NAMALWA (cell line): ENCODE measurements at regions not wholly inside any gene's neighbourhood (a gene's known extent, or its start where the extent isn't known, plus 50 kb on each side); places are given as distances from the start of the nearest gene placed in this dataset.

Experiments used
- DNase-seq: peaks from one replicate; pipeline ENCODE4 v3.0.0-alpha.2; 2015; ENCODE audit warnings: low spot score

- peak; percentile 17 for DNase-seq
These were observed 348.9 kb upstream of the ASIC2 start for GRCh38 chr17:33642002-33642401.

GRCh38 chr17:33647956-33648355 is 354.9 kb upstream of the ASIC2 start:
- peak; percentile 13 for DNase-seq

- DNase-seq = no peak
These were observed 357.2 kb upstream of the ASIC2 start for GRCh38 chr17:33650304-33650703.

- no peak for DNase-seq
These were observed 358.6 kb upstream of the ASIC2 start for GRCh38 chr17:33651686-33652085.

- no peak for DNase-seq
These were observed 359.8 kb upstream of the ASIC2 start for GRCh38 chr17:33652731-33653398.

GRCh38 chr17:33653399-33653788 is 360.3 kb upstream of the ASIC2 start:
- no peak for DNase-seq

- no peak for DNase-seq
These were observed 364.1 kb upstream of the ASIC2 start for GRCh38 chr17:33657181-33657580.

- no peak for DNase-seq
These were observed 368.9 kb upstream of the ASIC2 start for GRCh38 chr17:33661975-33662374.

- DNase-seq = no peak
These were observed 371.2 kb upstream of the ASIC2 start for GRCh38 chr17:33664116-33664840.

GRCh38 chr17:33667052-33667509 is 374.0 kb upstream of the ASIC2 start:
- DNase-seq = no peak

GRCh38 chr17:33667671-33668070 is 374.6 kb upstream of the ASIC2 start:
- no peak for DNase-seq

- no peak for DNase-seq
These were observed 375.4 kb upstream of the ASIC2 start for GRCh38 chr17:33668516-33668915.

GRCh38 chr17:33671491-33671890 is 378.4 kb upstream of the ASIC2 start:
- no peak for DNase-seq

- DNase-seq = peak; percentile 72
These were observed 381.6 kb upstream of the ASIC2 start for GRCh38 chr17:33674685-33675084.

- DNase-seq = no peak
These were observed 383.3 kb upstream of the ASIC2 start for GRCh38 chr17:33676444-33676843.

- no peak for DNase-seq
These were observed 386.5 kb upstream of the ASIC2 start for GRCh38 chr17:33679595-33679994.

- DNase-seq = no peak
These were observed 387.4 kb upstream of the ASIC2 start for GRCh38 chr17:33680472-33680871.

GRCh38 chr17:33682599-33682998 is 389.5 kb upstream of the ASIC2 start:
- no peak for DNase-seq

GRCh38 chr17:33684735-33685134 is 391.6 kb upstream of the ASIC2 start:
- no peak for DNase-seq

GRCh38 chr17:33686171-33686570 is 393.1 kb upstream of the ASIC2 start:
- peak; percentile 50 for DNase-seq

- DNase-seq = no peak
These were observed 394.7 kb upstream of the ASIC2 start for GRCh38 chr17:33687831-33688230.

GRCh38 chr17:33688771-33689170 is 395.7 kb upstream of the ASIC2 start:
- no peak for DNase-seq

GRCh38 chr17:33689725-33690124 is 396.6 kb upstream of the ASIC2 start:
- no peak for DNase-seq

- no peak for DNase-seq
These were observed 402.3 kb upstream of the ASIC2 start for GRCh38 chr17:33695431-33695830.
